ENCODE measurements at regions not wholly inside any gene's neighbourhood (a gene's known extent, or its start where the extent isn't known, plus 50 kb on each side); places are given as distances from the start of the nearest gene placed in this dataset.

GRCh38 chr6:50927800-50928199 lies 109.1 kb downstream of the TFAP2B start:
- TF ChIP-seq ZFP30 (CRISPR knock-in tag; IDR thresholded peaks at IDR 0.05) = no peak
- no peak for TF ChIP-seq ZFP3 (CRISPR knock-in tag; IDR thresholded peaks at IDR 0.05)
- no peak for TF ChIP-seq ARNTL (CRISPR knock-in tag; IDR thresholded peaks at IDR 0.05; ENCODE audit: borderline replicate concordance, low read depth)
- TF ChIP-seq ZNF70 (CRISPR knock-in tag; IDR thresholded peaks at IDR 0.05) = no peak
- TF ChIP-seq SNAI2 (CRISPR knock-in tag; IDR thresholded peaks at IDR 0.05) = no peak
- no peak for TF ChIP-seq ISL1 (CRISPR knock-in tag; IDR thresholded peaks at IDR 0.05)
- no peak for TF ChIP-seq OSR1 (CRISPR knock-in tag; IDR thresholded peaks at IDR 0.05)
- TF ChIP-seq PPARA (CRISPR knock-in tag; IDR thresholded peaks at IDR 0.05; ENCODE audit: borderline replicate concordance) = no peak
- TF ChIP-seq TOX (CRISPR knock-in tag; IDR thresholded peaks at IDR 0.05; ENCODE audit: borderline replicate concordance) = no peak
- no peak for TF ChIP-seq CSDC2 (CRISPR knock-in tag; IDR thresholded peaks at IDR 0.05)
- no peak for TF ChIP-seq CREB5 (CRISPR knock-in tag; IDR thresholded peaks at IDR 0.05; ENCODE audit: low read depth)
- no peak for TF ChIP-seq ZNF565 (CRISPR knock-in tag; conservative IDR thresholded peaks at IDR 0.05; ENCODE audit: low read depth)
- TF ChIP-seq RARB (CRISPR knock-in tag; IDR thresholded peaks at IDR 0.05) = no peak
- TF ChIP-seq TCF4 (CRISPR knock-in tag; IDR thresholded peaks at IDR 0.05; ENCODE audit: borderline replicate concordance) = no peak
- no peak for ATAC-seq

GRCh38 chr6:50929323-50929722 lies 110.7 kb downstream of the TFAP2B start:
- TF ChIP-seq CSRNP3 (CRISPR knock-in tag; IDR thresholded peaks at IDR 0.05) (no peak), CSDC2 (CRISPR knock-in tag; IDR thresholded peaks at IDR 0.05) (no peak), ZFP3 (CRISPR knock-in tag; IDR thresholded peaks at IDR 0.05) (no peak), CREB5 (CRISPR knock-in tag; IDR thresholded peaks at IDR 0.05; ENCODE audit: low read depth) (no peak), OSR1 (CRISPR knock-in tag; IDR thresholded peaks at IDR 0.05) (no peak), ISL1 (CRISPR knock-in tag; IDR thresholded peaks at IDR 0.05) (no peak), ZNF565 (CRISPR knock-in tag; conservative IDR thresholded peaks at IDR 0.05; ENCODE audit: low read depth) (no peak), TOX (CRISPR knock-in tag; IDR thresholded peaks at IDR 0.05; ENCODE audit: borderline replicate concordance) (no peak), BACH2 (CRISPR knock-in tag; IDR thresholded peaks at IDR 0.05; ENCODE audit: borderline replicate concordance) (no peak), ZNF8 (CRISPR knock-in tag; IDR thresholded peaks at IDR 0.05) (no peak), POU6F1 (CRISPR knock-in tag; IDR thresholded peaks at IDR 0.05; ENCODE audit: borderline replicate concordance, low read depth) (no peak)
- ATAC-seq = no peak

GRCh38 chr6:50935442-50935841 lies 116.8 kb downstream of the TFAP2B start:
- ATAC-seq = no peak
- no peak for TF ChIP-seq CREB5 (CRISPR knock-in tag; IDR thresholded peaks at IDR 0.05; ENCODE audit: low read depth)
- TF ChIP-seq ARNTL (CRISPR knock-in tag; IDR thresholded peaks at IDR 0.05; ENCODE audit: borderline replicate concordance, low read depth) = no peak
- no peak for TF ChIP-seq ZFP30 (CRISPR knock-in tag; IDR thresholded peaks at IDR 0.05)
- no peak for TF ChIP-seq ZNF8 (CRISPR knock-in tag; IDR thresholded peaks at IDR 0.05)
- TF ChIP-seq ISL1 (CRISPR knock-in tag; IDR thresholded peaks at IDR 0.05) = no peak
- TF ChIP-seq ZFP3 (CRISPR knock-in tag; IDR thresholded peaks at IDR 0.05) = no peak
- TF ChIP-seq TSHZ2 (CRISPR knock-in tag; IDR thresholded peaks at IDR 0.05) = no peak
- no peak for TF ChIP-seq CSDC2 (CRISPR knock-in tag; IDR thresholded peaks at IDR 0.05)
- no peak for TF ChIP-seq POU6F1 (CRISPR knock-in tag; IDR thresholded peaks at IDR 0.05; ENCODE audit: borderline replicate concordance, low read depth)
- no peak for TF ChIP-seq ZNF70 (CRISPR knock-in tag; IDR thresholded peaks at IDR 0.05)
- no peak for TF ChIP-seq ZNF565 (CRISPR knock-in tag; conservative IDR thresholded peaks at IDR 0.05; ENCODE audit: low read depth)
- TF ChIP-seq BACH2 (CRISPR knock-in tag; IDR thresholded peaks at IDR 0.05; ENCODE audit: borderline replicate concordance) = no peak
- TF ChIP-seq GLIS3 (CRISPR knock-in tag; IDR thresholded peaks at IDR 0.05) = no peak

All from SK-N-SH treated with all-trans-retinoic acid at 6 μM for 48 hours (cell line).